HG03565 (cell line): ENCODE measurements at regions not wholly inside any gene's neighbourhood (a gene's known extent, or its start where the extent isn't known, plus 50 kb on each side); places are given as distances from the start of the nearest gene placed in this dataset.

Source experiments
- ATAC-seq: cut with Tn5 transposase; IDR thresholded peaks from one replicate; pipeline ENCODE4 v1.9.1; 2021; ENCODE audit warnings: mild to moderate bottlenecking, moderate library complexity; ENCODE audit not compliant: unreplicated experiment

GRCh38 chr6:15852289-15852688, 189.5 kb upstream of the DTNBP1 start:
- ATAC-seq, result no peak

- ATAC-seq, result no peak
Measured at GRCh38 chr6:15849395-15849794, 186.6 kb upstream of the DTNBP1 start.

GRCh38 chr6:15845492-15845891, 182.7 kb upstream of the DTNBP1 start:
- no peak for ATAC-seq

- no peak for ATAC-seq
Measured at GRCh38 chr6:15843764-15844163, 180.9 kb upstream of the DTNBP1 start.

- no peak for ATAC-seq
Measured at GRCh38 chr6:15843226-15843625, 180.4 kb upstream of the DTNBP1 start.

GRCh38 chr6:15842727-15843117, 179.9 kb upstream of the DTNBP1 start:
- ATAC-seq, result no peak

- ATAC-seq, result no peak
Measured at GRCh38 chr6:15841937-15842726, 179.3 kb upstream of the DTNBP1 start.

GRCh38 chr6:15839969-15840541, 177.2 kb upstream of the DTNBP1 start:
- no peak for ATAC-seq

- no peak for ATAC-seq
Measured at GRCh38 chr6:15837205-15837604, 174.4 kb upstream of the DTNBP1 start.

- no peak for ATAC-seq
Measured at GRCh38 chr6:15832841-15833240, 170.0 kb upstream of the DTNBP1 start.

- ATAC-seq, result no peak
Measured at GRCh38 chr6:15829156-15829555, 166.3 kb upstream of the DTNBP1 start.

- ATAC-seq, result no peak
Measured at GRCh38 chr6:15827496-15828255, 164.8 kb upstream of the DTNBP1 start.

GRCh38 chr6:15826814-15827318, 164.0 kb upstream of the DTNBP1 start:
- ATAC-seq, result no peak

- no peak for ATAC-seq
Measured at GRCh38 chr6:15825332-15825930, 162.6 kb upstream of the DTNBP1 start.

GRCh38 chr6:15824811-15825210, 162.0 kb upstream of the DTNBP1 start:
- no peak for ATAC-seq

GRCh38 chr6:15823838-15824414, 161.1 kb upstream of the DTNBP1 start:
- ATAC-seq, result peak; percentile 61

- ATAC-seq, result no peak
Measured at GRCh38 chr6:15822835-15823234, 160.0 kb upstream of the DTNBP1 start.

GRCh38 chr6:15819841-15820240, 157.0 kb upstream of the DTNBP1 start:
- ATAC-seq, result no peak

- ATAC-seq, result no peak
Measured at GRCh38 chr6:15819226-15819625, 156.4 kb upstream of the DTNBP1 start.

- no peak for ATAC-seq
Measured at GRCh38 chr6:15818491-15818890, 155.7 kb upstream of the DTNBP1 start.

- no peak for ATAC-seq
Measured at GRCh38 chr6:15818044-15818443, 155.2 kb upstream of the DTNBP1 start.
